SK-N-SH treated with all-trans-retinoic acid at 6 μM for 48 hours (cell line): ENCODE measurements at regions not wholly inside any gene's neighbourhood (a gene's known extent, or its start where the extent isn't known, plus 50 kb on each side); places are given as distances from the start of the nearest gene placed in this dataset.

Experiments used
- BACH2 ChIP-seq: fragments of 250-450 bp; sonication (Bioruptor Pico); IDR thresholded peaks from 2 replicates; pipeline ENCODE4 v1.9.0; 2021; ENCODE audit warnings: mild to moderate bottlenecking, borderline replicate concordance
- ESRRG ChIP-seq: fragments of 250-450 bp; sonication (Bioruptor Pico); IDR thresholded peaks from 2 replicates; pipeline ENCODE4 v1.6.1; 2021; ENCODE audit warnings: mild to moderate bottlenecking
- OSR1 ChIP-seq: fragments of 250-450 bp; sonication (Bioruptor Pico); IDR thresholded peaks from 2 replicates; pipeline ENCODE4 v1.8.0; 2022; ENCODE audit warnings: moderate library complexity, mild to moderate bottlenecking, inconsistent platforms

DNA sequence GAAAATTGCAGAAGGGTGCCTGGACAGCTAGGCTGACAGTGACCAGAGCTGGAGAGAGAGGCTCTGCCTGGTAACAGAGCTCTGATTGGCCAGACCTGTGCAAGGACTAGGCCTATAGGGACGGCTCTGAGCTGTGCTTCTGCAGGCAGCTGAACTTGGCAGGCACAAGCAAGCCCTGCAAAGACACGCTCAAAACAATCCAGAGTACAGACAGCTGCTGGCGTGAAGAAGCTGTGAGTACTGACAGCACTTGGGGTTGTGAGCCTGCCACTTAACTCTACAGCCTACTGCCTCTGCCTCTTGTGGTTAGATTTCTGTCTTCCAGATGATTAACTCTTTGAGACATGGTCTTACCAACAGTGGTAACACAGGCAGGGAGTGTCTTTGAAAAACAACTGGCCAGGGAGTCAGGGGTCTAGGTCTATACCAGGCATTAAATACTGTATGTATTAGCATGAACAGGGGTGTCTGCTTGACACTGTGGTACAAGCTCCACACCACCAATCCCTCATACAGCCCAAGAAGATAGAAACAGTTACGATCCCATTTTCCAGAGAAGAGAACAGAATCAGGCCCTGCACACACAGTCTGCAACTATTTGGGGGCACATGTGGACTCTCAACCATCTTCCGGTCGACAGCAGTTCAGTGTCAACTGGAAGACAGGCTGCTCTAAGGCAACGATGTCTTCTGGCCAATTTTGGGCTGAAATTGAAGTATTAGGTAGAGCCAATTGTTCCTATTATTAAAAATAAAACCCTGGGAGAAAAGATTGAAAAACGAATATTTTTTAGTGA is 568.4 kb downstream of the TNS1 start:
- no peak for TF ChIP-seq ESRRG (CRISPR knock-in tag)
- TF ChIP-seq BACH2 (CRISPR knock-in tag) = no peak
- TF ChIP-seq OSR1 = no peak
